ENCODE measurements at regions not wholly inside any gene's neighbourhood (a gene's known extent, or its start where the extent isn't known, plus 50 kb on each side); places are given as distances from the start of the nearest gene placed in this dataset.
"Not testable (repeated sequence)": the region's sequence is repeated elsewhere in the genome, so short reads cannot be mapped to it uniquely, and the experiment has no call there.

DNA sequence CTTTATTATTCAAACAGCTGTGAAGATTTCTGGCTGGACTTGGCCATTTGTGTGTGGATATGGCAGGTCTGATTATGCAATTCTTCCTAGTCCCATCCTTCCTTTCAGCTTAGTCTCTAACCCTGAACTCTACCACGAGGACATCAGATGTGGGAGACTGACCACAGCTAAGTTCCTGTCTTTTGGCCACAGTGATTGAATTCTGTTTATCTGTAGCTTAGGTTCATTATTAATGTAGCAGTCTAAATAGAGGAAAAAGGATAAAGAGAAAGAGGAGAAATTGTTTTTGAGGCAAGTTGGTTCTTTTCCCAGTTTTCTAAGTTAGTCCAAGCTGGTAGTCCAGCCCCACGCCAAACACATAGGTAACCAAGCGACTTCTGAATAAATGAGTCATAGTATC, 598.9 kb downstream of the RFPL4B start:
- Histone ChIP-seq H3K36me3 (no peaks in the 10 kb centered on the region), H3K4me3 (no peak overlapping the region), H3K27ac (no peak overlapping the region), H3K4me1 (no peaks in the 10 kb centered on the region), H3K9me3 (no peaks in the 10 kb centered on the region), H3K27me3 (ENCODE audit: low read depth) (no peaks in the 10 kb centered on the region)
- no peak for TF ChIP-seq CTCF (IDR thresholded peaks at IDR 0.05)
- no peak for DNase-seq
- intact Hi-C loops (cut with DNase I), result no loop called here
- ATAC-seq, result no peak

- H3K9me3 ChIP-seq, result no peaks in the 10 kb centered on the region
- TF ChIP-seq CTCF (IDR thresholded peaks at IDR 0.05), result no peak
- no peak for ATAC-seq
- H3K36me3 ChIP-seq, result no peaks in the 10 kb centered on the region
- no peak overlapping the region for H3K27ac ChIP-seq
- intact Hi-C loops (cut with DNase I), result no loop called here
- H3K4me1 ChIP-seq, result no peaks in the 10 kb centered on the region
- H3K27me3 ChIP-seq (ENCODE audit: low read depth), result no peaks in the 10 kb centered on the region
- no peak for DNase-seq
- no peak overlapping the region for H3K4me3 ChIP-seq
Observed at GRCh38 chr6:112947507-112947906, 600.4 kb downstream of the RFPL4B start.

DNA sequence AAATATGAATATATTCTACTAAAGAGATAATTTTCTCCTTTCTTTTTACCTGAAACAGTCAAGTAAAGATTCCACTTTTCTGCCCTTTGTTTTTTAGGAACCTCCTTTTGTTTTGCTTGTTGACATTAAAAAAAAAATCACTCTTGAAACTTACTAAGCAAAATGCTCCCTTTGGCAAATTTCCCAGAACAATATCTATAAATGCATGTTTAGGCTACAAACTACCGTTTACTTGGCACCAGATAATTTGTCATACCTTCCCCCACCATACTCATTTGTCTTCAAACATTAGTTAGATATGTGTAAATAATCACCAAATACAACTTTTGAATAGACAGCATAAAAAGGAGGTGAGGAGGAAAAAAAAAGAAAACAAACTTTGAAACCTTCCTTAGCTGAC, 604.7 kb downstream of the RFPL4B start:
- Histone ChIP-seq H3K4me3 (no peak overlapping the region), H3K27me3 (ENCODE audit: low read depth) (no peaks in the 10 kb centered on the region), H3K4me1 (no peaks in the 10 kb centered on the region), H3K9me3 (no peaks in the 10 kb centered on the region), H3K36me3 (no peaks in the 10 kb centered on the region), H3K27ac (no peak overlapping the region)
- ATAC-seq (no peak), DNase-seq (no peak)
- intact Hi-C loops (cut with DNase I), result no loop called here
- TF ChIP-seq CTCF (IDR thresholded peaks at IDR 0.05), result no peak

DNA sequence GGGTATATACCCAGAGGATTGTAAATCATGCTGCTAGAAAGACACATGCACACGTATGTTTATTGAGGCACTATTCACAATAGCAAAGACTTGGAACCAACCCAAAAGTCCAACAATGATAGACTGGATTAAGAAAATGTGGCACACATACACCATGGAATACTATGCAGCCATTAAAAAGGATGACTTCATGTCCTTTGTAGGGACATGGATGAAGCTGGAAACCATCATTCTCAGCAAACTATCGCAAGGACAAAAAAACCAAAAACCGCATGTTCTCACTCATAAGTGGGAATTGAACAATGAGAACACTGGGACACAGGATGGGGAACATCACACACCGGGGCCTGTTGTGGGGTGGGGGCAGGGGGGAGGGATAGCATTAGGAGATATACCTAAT, 608.6 kb downstream of the RFPL4B start:
- H3K4me1 ChIP-seq; DNase-seq; H3K27me3 ChIP-seq (ENCODE audit: low read depth); H3K27ac ChIP-seq; H3K36me3 ChIP-seq; H3K9me3 ChIP-seq; H3K4me3 ChIP-seq; ATAC-seq; intact Hi-C loops (cut with DNase I): not testable (repeated sequence)

DNA sequence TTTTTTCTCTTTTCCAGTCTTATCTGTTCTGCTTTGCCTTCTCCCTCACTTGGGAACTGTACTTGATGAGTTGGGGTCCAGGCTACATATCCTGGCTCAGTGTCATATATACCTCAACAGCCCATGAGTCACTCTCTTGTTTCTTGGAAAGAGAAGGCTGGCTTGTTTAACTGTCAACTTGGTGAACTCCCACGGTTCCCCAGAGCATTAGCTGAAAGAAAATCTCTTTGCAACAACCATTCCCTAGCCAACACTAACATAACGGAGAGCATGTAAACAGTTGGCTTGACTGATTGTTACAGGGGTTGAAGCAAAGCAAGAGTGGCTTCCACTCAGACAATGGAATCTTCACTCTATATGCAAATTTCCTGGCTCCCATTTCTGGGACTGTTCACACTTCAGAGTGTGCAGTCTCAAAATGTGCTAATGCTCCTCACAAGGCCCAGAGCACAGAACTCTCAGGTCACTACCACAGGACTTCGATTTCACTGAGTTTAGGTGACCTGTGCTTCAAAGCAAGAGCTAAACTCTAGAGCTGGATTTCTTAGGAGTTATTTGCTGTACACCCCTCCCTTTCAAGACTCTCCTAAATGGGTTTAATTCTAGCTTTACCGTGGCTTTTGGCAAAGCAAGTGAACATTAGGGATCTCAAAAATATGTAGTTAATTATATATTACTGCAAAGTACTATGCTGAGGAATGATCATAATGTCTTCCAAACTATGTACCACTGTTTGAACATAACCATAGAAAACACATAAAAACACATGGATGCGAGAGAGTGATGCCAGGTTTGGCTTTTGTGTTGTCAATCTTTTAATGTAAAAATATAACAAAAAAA, 609.8 kb downstream of the RFPL4B start:
- intact Hi-C loops (cut with DNase I), result no loop called here
- Histone ChIP-seq H3K4me3 (no peak overlapping the region), H3K27ac (no peak overlapping the region), H3K4me1 (no peaks in the 10 kb centered on the region), H3K9me3 (no peaks in the 10 kb centered on the region), H3K36me3 (no peaks in the 10 kb centered on the region), H3K27me3 (ENCODE audit: low read depth) (no peaks in the 10 kb centered on the region)
- no peak for TF ChIP-seq CTCF (IDR thresholded peaks at IDR 0.05)
- ATAC-seq, result no peak
- no peak for DNase-seq

DNA sequence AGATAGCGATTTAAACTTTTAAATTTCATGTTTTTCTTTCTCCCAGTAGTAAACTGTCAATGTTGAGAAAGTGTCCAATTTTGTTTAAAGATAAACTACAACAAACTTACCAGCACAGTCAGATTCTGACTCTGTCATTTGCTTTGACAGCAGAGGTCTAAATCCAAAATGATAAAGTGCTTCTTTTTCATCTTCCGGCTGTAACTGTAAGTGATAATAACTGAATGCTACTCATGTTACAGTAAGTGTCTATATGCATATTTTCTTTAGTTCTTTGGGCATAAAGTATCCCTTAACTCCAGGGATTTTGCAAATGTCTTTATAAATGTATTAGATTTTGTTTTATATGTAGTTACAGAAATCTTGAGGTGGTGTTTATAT, 610.4 kb downstream of the RFPL4B start:
- intact Hi-C loops (cut with DNase I), result no loop called here
- no peak for TF ChIP-seq CTCF (IDR thresholded peaks at IDR 0.05)
- H3K9me3 ChIP-seq, result no peaks in the 10 kb centered on the region
- H3K4me1 ChIP-seq, result no peaks in the 10 kb centered on the region
- no peaks in the 10 kb centered on the region for H3K27me3 ChIP-seq (ENCODE audit: low read depth)
- ATAC-seq (no peak), DNase-seq (no peak)
- H3K36me3 ChIP-seq, result no peaks in the 10 kb centered on the region
- no peak overlapping the region for H3K4me3 ChIP-seq
- H3K27ac ChIP-seq, result no peak overlapping the region

- ATAC-seq; H3K27ac ChIP-seq; DNase-seq; H3K4me1 ChIP-seq; H3K27me3 ChIP-seq (ENCODE audit: low read depth); H3K9me3 ChIP-seq; H3K4me3 ChIP-seq; intact Hi-C loops (cut with DNase I); H3K36me3 ChIP-seq: not testable (repeated sequence)
Observed at GRCh38 chr6:112960130-112960529, 613.0 kb downstream of the RFPL4B start.
